ENCODE measurements at regions not wholly inside any gene's neighbourhood (a gene's known extent, or its start where the extent isn't known, plus 50 kb on each side); places are given as distances from the start of the nearest gene placed in this dataset.

- TF ChIP-seq POLR2A (IDR thresholded peaks at IDR 0.05) (no peak), CTCF (IDR thresholded peaks at IDR 0.05) (no peak)
Measured at GRCh38 chr6:84500726-84501125, 263.7 kb downstream of the TBX18 start.
